OCI-LY3 (cell line): ENCODE measurements at regions not wholly inside any gene's neighbourhood (a gene's known extent, or its start where the extent isn't known, plus 50 kb on each side); places are given as distances from the start of the nearest gene placed in this dataset.

Experiments
- EZH2phosphoT487 ChIP-seq: fragments of 200-600 bp; shearing (Covaris generic); IDR thresholded peaks from 2 replicates; pipeline ENCODE4 v1.6.1; 2018; ENCODE audit warnings: antibody characterized with exemption, mixed run types, low read depth
- TF ChIP-seq, protein P1 (sequence below): fragments of 200-600, 300-600 bp; sonication (generic); IDR thresholded peaks from 2 replicates; pipeline ENCODE4 v1.5.1; 2014; ENCODE audit warnings: antibody characterized with exemption, low read length, low read depth

- TF ChIP-seq, protein P1, sequence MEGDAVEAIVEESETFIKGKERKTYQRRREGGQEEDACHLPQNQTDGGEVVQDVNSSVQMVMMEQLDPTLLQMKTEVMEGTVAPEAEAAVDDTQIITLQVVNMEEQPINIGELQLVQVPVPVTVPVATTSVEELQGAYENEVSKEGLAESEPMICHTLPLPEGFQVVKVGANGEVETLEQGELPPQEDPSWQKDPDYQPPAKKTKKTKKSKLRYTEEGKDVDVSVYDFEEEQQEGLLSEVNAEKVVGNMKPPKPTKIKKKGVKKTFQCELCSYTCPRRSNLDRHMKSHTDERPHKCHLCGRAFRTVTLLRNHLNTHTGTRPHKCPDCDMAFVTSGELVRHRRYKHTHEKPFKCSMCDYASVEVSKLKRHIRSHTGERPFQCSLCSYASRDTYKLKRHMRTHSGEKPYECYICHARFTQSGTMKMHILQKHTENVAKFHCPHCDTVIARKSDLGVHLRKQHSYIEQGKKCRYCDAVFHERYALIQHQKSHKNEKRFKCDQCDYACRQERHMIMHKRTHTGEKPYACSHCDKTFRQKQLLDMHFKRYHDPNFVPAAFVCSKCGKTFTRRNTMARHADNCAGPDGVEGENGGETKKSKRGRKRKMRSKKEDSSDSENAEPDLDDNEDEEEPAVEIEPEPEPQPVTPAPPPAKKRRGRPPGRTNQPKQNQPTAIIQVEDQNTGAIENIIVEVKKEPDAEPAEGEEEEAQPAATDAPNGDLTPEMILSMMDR = no peak
- no peak for TF ChIP-seq EZH2phosphoT487
Measured at GRCh38 chr17:45668316-45668715, 115.8 kb upstream of the CRHR1 start.
